ENCODE measurements at regions not wholly inside any gene's neighbourhood (a gene's known extent, or its start where the extent isn't known, plus 50 kb on each side); places are given as distances from the start of the nearest gene placed in this dataset.

GRCh38 chr10:36819781-36820180 lies 305.6 kb upstream of the ANKRD30A start:
- DNase-seq = no peak
- no peaks in the 10 kb centered on the region for H3K27me3 ChIP-seq
- H3K9me3 ChIP-seq = no peaks in the 10 kb centered on the region
- no peak overlapping the region for H3K27ac ChIP-seq
- H3K4me3 ChIP-seq = no peak overlapping the region
- H3K36me3 ChIP-seq (ENCODE audit: low read depth, missing control alignments) = no peaks in the 10 kb centered on the region
- TF ChIP-seq POLR2A (IDR thresholded peaks at IDR 0.05) = no peak
- TF ChIP-seq CTCF (IDR thresholded peaks at IDR 0.05) = no peak
- no peaks in the 10 kb centered on the region for H3K4me1 ChIP-seq
- 80 to 85% methylated on average over 2 to 12 of the region's 20 CpGs for WGBS, 2 donors
- intact Hi-C loops (cut with DNase I; ENCODE audit: low total_unique reads) = no loop called here

- no peak for TF ChIP-seq POLR2A (IDR thresholded peaks at IDR 0.05)
- no peak for TF ChIP-seq CTCF (IDR thresholded peaks at IDR 0.05)
- 55 to 67% methylated on average over 14 to 15 of the region's 15 CpGs for WGBS, 2 donors
- Histone ChIP-seq H3K4me1 (no peaks in the 10 kb centered on the region), H3K27ac (no peak overlapping the region), H3K9me3 (no peaks in the 10 kb centered on the region), H3K36me3 (ENCODE audit: low read depth, missing control alignments) (no peaks in the 10 kb centered on the region), H3K4me3 (peak overlapping the region in 1 of 2 donors; percentile 12), H3K27me3 (no peaks in the 10 kb centered on the region)
- DNase-seq = no peak
- intact Hi-C loops (cut with DNase I; ENCODE audit: low total_unique reads) = no loop called here
Measured at GRCh38 chr10:36817898-36818297, 307.5 kb upstream of the ANKRD30A start.

GRCh38 chr10:36808625-36809362 lies 316.6 kb upstream of the ANKRD30A start:
- DNase-seq = no peak
- Histone ChIP-seq H3K4me3 (no peak overlapping the region), H3K36me3 (ENCODE audit: low read depth, missing control alignments) (no peaks in the 10 kb centered on the region), H3K4me1 (no peaks in the 10 kb centered on the region), H3K27me3 (no peaks in the 10 kb centered on the region), H3K9me3 (no peaks in the 10 kb centered on the region), H3K27ac (no peak overlapping the region)
- TF ChIP-seq CTCF (IDR thresholded peaks at IDR 0.05) (no peak), POLR2A (IDR thresholded peaks at IDR 0.05) (no peak)
- intact Hi-C loops (cut with DNase I; ENCODE audit: low total_unique reads) = no loop called here
- WGBS, 2 donors = 85 to 95% methylated on average over 2 of the region's 2 CpGs

GRCh38 chr10:36803229-36803628 lies 322.2 kb upstream of the ANKRD30A start:
- TF ChIP-seq POLR2A (IDR thresholded peaks at IDR 0.05) (no peak), CTCF (IDR thresholded peaks at IDR 0.05) (no peak)
- intact Hi-C loops (cut with DNase I; ENCODE audit: low total_unique reads) = no loop called here
- Histone ChIP-seq H3K36me3 (ENCODE audit: low read depth, missing control alignments) (no peaks in the 10 kb centered on the region), H3K9me3 (no peaks in the 10 kb centered on the region), H3K4me1 (no peaks in the 10 kb centered on the region), H3K4me3 (no peak overlapping the region), H3K27ac (no peak overlapping the region), H3K27me3 (no peaks in the 10 kb centered on the region)
- 69 to 79% methylated on average over 6 of the region's 6 CpGs for WGBS, 2 donors
- DNase-seq = no peak
